ENCODE measurements at regions not wholly inside any gene's neighbourhood (a gene's known extent, or its start where the extent isn't known, plus 50 kb on each side); places are given as distances from the start of the nearest gene placed in this dataset.

DNA sequence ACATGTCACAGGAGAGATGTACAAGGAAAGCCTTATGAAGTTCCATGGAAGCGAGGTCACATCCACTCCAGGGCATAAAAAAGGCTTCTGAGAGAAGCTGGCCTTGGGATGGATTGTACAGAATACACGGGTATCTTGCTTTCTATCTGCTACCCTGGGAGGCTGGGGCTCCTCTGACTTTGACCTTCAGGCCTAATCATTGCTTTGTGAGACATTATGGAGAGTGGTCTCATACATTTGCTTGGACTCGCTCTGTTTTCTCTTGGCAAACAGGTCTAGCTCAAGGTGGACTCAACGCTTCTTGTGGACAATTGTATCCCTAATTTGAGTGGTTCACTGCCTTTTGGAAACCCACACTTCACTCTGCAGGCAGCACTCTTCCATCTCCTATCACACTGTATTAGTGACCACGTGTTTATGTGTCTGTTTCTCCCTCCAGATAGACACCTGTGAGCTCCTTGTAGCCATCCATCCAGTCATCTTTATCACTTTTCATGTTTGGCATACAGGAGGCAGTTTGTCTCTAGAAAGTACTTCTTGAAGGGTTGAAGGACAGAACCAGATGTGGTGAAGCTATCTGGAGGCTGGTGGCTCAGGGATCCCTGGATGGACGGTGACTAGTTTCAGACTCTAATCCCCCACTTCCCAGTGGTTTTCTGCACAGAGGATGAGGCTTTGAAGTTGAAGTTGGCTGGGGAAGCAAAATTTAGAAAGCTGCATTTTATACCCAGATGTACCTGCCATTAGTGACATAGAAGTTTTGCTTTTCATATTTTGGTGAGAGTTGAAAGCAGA, 267.8 kb downstream of the CYRIA start:
- Histone ChIP-seq H3K4me3 (ENCODE audit: low read depth, low read length) (no peak overlapping the region), H3K36me3 (no peaks in the 10 kb centered on the region), H3K27me3 (ENCODE audit: insufficient read depth, low read depth, severe bottlenecking) (no peaks in the 10 kb centered on the region), H3K9me3 (ENCODE audit: severe bottlenecking) (no peaks in the 10 kb centered on the region), H3K27ac (no peak overlapping the region)
- TF ChIP-seq CTCF (IDR thresholded peaks at IDR 0.05; ENCODE audit: low read depth, low read length), result no peak
- DNase-seq, result no peak

DNA sequence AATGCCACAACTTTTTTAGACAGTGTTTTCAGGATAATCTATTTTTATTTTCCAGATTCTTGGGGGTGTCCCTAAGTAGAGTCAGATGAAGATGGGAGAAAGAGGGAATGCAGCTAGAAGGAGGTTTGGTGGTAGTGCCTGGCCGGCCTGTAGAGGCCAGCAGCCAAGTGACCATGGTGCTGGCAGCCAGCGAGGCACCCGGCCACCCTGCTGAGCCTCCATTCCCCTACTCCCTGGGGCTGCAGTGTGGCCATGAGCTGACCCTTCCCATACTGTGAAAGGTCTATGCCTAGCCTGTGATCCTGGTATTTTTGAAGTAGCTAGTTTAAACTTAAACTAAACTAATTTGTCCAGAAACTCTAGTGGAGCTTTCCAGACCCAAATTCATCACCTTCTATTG, 268.6 kb downstream of the CYRIA start:
- no peak overlapping the region for H3K27ac ChIP-seq
- no peak for DNase-seq
- H3K4me3 ChIP-seq (ENCODE audit: low read depth, low read length), result no peak overlapping the region
- no peaks in the 10 kb centered on the region for H3K36me3 ChIP-seq
- H3K27me3 ChIP-seq (ENCODE audit: insufficient read depth, low read depth, severe bottlenecking), result no peaks in the 10 kb centered on the region
- H3K9me3 ChIP-seq (ENCODE audit: severe bottlenecking), result no peaks in the 10 kb centered on the region
- TF ChIP-seq CTCF (IDR thresholded peaks at IDR 0.05; ENCODE audit: low read depth, low read length), result no peak

DNA sequence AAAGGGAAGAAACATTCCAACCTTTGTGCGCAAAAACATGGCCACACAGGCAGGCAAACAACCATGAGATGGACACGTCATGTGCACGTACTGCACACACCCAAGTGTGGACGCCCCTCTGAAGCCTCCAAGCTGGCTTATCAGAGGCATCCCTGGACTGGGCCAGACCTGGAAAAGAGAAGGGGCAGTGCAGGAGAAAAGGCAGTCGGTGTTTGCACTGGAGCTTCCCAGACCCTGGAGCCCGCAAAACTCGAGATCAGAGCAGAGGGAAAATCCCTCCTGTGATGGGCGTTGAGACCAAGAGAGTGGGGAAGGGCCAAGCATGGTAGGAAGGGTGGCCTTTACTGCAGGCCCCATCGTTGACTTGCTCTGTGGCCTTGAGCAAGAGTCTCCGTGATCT, 269.5 kb downstream of the CYRIA start:
- Histone ChIP-seq H3K4me3 (ENCODE audit: low read depth, low read length) (no peak overlapping the region), H3K9me3 (ENCODE audit: severe bottlenecking) (no peaks in the 10 kb centered on the region), H3K27ac (no peak overlapping the region), H3K27me3 (ENCODE audit: insufficient read depth, low read depth, severe bottlenecking) (no peaks in the 10 kb centered on the region), H3K36me3 (no peaks in the 10 kb centered on the region)
- no peak for DNase-seq
- no peak for TF ChIP-seq CTCF (IDR thresholded peaks at IDR 0.05; ENCODE audit: low read depth, low read length)

DNA sequence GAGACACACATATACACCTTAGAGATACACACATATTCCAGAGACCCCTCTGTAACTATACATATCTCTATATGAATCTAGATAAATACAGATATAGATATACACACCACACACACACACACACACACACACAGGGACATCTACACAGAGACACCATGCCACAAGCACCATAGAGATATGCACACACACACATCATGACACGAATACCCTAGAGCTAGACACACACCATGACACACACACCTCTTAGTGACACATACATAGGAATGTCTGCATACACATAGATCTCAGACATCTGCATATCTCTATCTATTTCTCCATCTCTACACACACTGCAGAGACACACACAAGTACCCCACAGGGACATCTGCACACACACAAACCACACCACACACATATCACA, 270.0 kb downstream of the CYRIA start:
- no peaks in the 10 kb centered on the region for H3K36me3 ChIP-seq
- DNase-seq, result no peak
- no peak overlapping the region for H3K27ac ChIP-seq
- no peak overlapping the region for H3K4me3 ChIP-seq (ENCODE audit: low read depth, low read length)
- TF ChIP-seq CTCF (IDR thresholded peaks at IDR 0.05; ENCODE audit: low read depth, low read length), result no peak
- H3K9me3 ChIP-seq (ENCODE audit: severe bottlenecking), result no peaks in the 10 kb centered on the region
- H3K27me3 ChIP-seq (ENCODE audit: insufficient read depth, low read depth, severe bottlenecking), result no peaks in the 10 kb centered on the region

GRCh38 chr2:16394986-16395550, 270.6 kb downstream of the CYRIA start:
- no peak for TF ChIP-seq CTCF (IDR thresholded peaks at IDR 0.05; ENCODE audit: low read depth, low read length)

More at GRCh38 chr2:16394986-16395550, 270.6 kb downstream of the CYRIA start:
- Histone ChIP-seq H3K27ac (no peak overlapping the region), H3K36me3 (no peaks in the 10 kb centered on the region), H3K9me3 (ENCODE audit: severe bottlenecking) (no peaks in the 10 kb centered on the region), H3K27me3 (ENCODE audit: insufficient read depth, low read depth, severe bottlenecking) (no peaks in the 10 kb centered on the region), H3K4me3 (ENCODE audit: low read depth, low read length) (no peak overlapping the region)
- DNase-seq, result no peak

Data from WERI-Rb-1 (cell line).